ENCODE measurements at regions not wholly inside any gene's neighbourhood (a gene's known extent, or its start where the extent isn't known, plus 50 kb on each side); places are given as distances from the start of the nearest gene placed in this dataset.

GRCh38 chr5:122653087-122654017 lies 121.5 kb upstream of the SNX2 start:
- no peak for TF ChIP-seq CTCF (IDR thresholded peaks at IDR 0.05)
- no peak for TF ChIP-seq POLR2A (IDR thresholded peaks at IDR 0.05)

Measured in uterus (tissue), 2 donors.